ENCODE measurements at regions not wholly inside any gene's neighbourhood (a gene's known extent, or its start where the extent isn't known, plus 50 kb on each side); places are given as distances from the start of the nearest gene placed in this dataset.

DNA sequence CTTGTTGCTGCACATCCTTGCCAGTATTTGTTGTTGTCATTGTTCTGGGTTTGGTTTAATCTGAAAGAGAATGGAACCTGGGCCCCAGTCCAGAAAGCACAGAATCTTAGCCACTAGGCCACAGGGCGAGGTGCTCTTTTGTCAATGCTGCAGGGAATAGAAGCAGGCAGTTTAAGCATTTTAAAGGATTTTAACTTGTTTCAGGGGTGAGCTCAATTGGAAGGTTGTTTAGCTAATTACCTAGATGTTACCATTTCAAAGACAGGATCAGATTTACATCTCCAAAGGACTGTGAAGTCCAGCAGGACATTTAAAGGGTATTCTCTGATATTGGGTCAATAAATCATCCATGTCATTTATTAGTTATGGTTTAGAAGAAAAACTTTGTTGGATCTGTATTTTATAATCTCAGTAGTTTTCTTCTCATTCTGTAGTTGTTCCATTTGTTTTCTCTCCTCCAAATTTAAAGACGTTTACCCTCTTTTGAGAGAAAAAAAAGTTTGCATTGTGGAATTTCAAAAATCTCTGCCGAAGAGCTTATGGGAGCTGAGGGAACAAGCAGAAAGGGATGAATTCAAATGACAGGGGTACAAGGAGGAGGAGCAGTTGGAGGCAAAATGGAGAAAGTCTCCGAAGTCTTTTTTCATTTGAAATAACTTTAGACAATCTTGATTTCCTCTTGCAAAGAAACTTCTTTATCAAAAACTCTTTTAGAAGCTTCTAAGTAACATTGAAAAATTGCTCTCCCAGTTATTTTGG is 57.5 kb upstream of the FAM47C start:
- FAIRE-seq (peak; percentile 46), DNase-seq (ENCODE audit: insufficient read length, low spot score) (no peak)
- TF ChIP-seq CTCF (IDR thresholded peaks at IDR 0.05; ENCODE audit: insufficient read depth, missing control alignments): no peak

- no peak for FAIRE-seq
- peak; percentile 19 for DNase-seq (ENCODE audit: insufficient read length, low spot score)
- TF ChIP-seq CTCF (IDR thresholded peaks at IDR 0.05; ENCODE audit: insufficient read depth, missing control alignments): no peak
These were observed 50.5 kb upstream of the FAM47C start for GRCh38 chrX:36957425-36958328.

Data from D721Med (cell line).